Hepatocyte (in vitro differentiated cells): ENCODE measurements at regions not wholly inside any gene's neighbourhood (a gene's known extent, or its start where the extent isn't known, plus 50 kb on each side); places are given as distances from the start of the nearest gene placed in this dataset.

Experiments used
- DNase-seq: peaks from one replicate; pipeline ENCODE4 v3.0.0-alpha.2; 2016; ENCODE audit warnings: low spot score
- H2AFZ ChIP-seq: fragments of 200-600 bp; sonication (generic); 2 replicates; pipeline ENCODE4 v1.6.0; 2016; ENCODE audit warnings: antibody characterized with exemption, mild to moderate bottlenecking
- H3K27ac ChIP-seq: fragments of 200-600 bp; sonication (generic); 2 replicates; pipeline ENCODE4 v1.5.1; 2016; ENCODE audit warnings: mild to moderate bottlenecking
- H3K27me3 ChIP-seq: fragments of 200-600 bp; sonication (generic); 2 replicates; pipeline ENCODE4 v1.6.1; 2016
- H3K36me3 ChIP-seq: fragments of 200-600 bp; sonication (generic); replicated peaks from 2 replicates; pipeline ENCODE4 v1.5.1; 2016; ENCODE audit warnings: low read depth; ENCODE audit not compliant: insufficient read depth
- H3K4me1 ChIP-seq: fragments of 200-600 bp; sonication (generic); 2 replicates; pipeline ENCODE4 v1.5.1; 2016; ENCODE audit warnings: mild to moderate bottlenecking, moderate library complexity; ENCODE audit not compliant: insufficient read depth
- H3K4me2 ChIP-seq: fragments of 200-600 bp; sonication (generic); 2 replicates; pipeline ENCODE4 v1.6.0; 2016
- H3K4me3 ChIP-seq: fragments of 200-600 bp; sonication (generic); 2 replicates; pipeline ENCODE4 v1.5.1; 2016; ENCODE audit warnings: mild to moderate bottlenecking
- H3K79me2 ChIP-seq: fragments of 200-600 bp; sonication (generic); 2 replicates; pipeline ENCODE4 v1.6.0; 2017; ENCODE audit warnings: mild to moderate bottlenecking
- H3K9me2 ChIP-seq: fragments of 200-600 bp; sonication (generic); replicated peaks from 2 replicates; pipeline ENCODE4 v1.6.0; 2017; ENCODE audit warnings: mild to moderate bottlenecking; ENCODE audit not compliant: insufficient read depth
- H3K9me3 ChIP-seq: fragments of 200-600 bp; sonication (generic); 2 replicates; pipeline ENCODE4 v1.5.1; 2016; ENCODE audit warnings: low read depth, mild to moderate bottlenecking
- H4K20me1 ChIP-seq: fragments of 200-600 bp; sonication (generic); 2 replicates; pipeline ENCODE4 v1.6.0; 2016; ENCODE audit warnings: mild to moderate bottlenecking; ENCODE audit not compliant: insufficient read depth, poor library complexity, severe bottlenecking
- CTCF ChIP-seq: fragments of 200-600 bp; sonication (generic); IDR thresholded peaks from 2 replicates; pipeline ENCODE4 v1.5.1; 2016; ENCODE audit warnings: antibody characterized with exemption, mild to moderate bottlenecking; ENCODE audit not compliant: poor library complexity
- EZH2 ChIP-seq: fragments of 200-600 bp; sonication (generic); IDR thresholded peaks from 2 replicates; pipeline ENCODE4 v1.6.1; 2016; ENCODE audit warnings: antibody characterized with exemption, mild to moderate bottlenecking, borderline replicate concordance
- EZH2phosphoT487 ChIP-seq: fragments of 200-600 bp; sonication (generic); IDR thresholded peaks from one replicate; pipeline ENCODE4 v1.6.1; 2018; ENCODE audit warnings: antibody characterized with exemption, mild to moderate bottlenecking, low read depth, moderate library complexity; ENCODE audit not compliant: unreplicated experiment, severe bottlenecking
- WGBS: methylation state at CpG from one replicate; pipeline ENCODE4 v1.1.6; 2016; ENCODE audit warnings: low lambda C conversion rate; ENCODE audit errors: missing lambda C conversion rate; 5-methylcytosine and 5-hydroxymethylcytosine counted together

- H3K4me1 ChIP-seq: peaks cover 8% of the 10 kb centered on the region
- no peaks in the 10 kb centered on the region for H3K9me2 ChIP-seq
- no peaks in the 10 kb centered on the region for H3K79me2 ChIP-seq
- WGBS: 81% methylated on average over 2 of the region's 2 CpGs
- no peak overlapping the region for H2AFZ ChIP-seq
- H3K27me3 ChIP-seq: no peaks in the 10 kb centered on the region
- TF ChIP-seq EZH2 (no peak), EZH2phosphoT487 (no peak), CTCF (no peak)
- H3K9me3 ChIP-seq: no peaks in the 10 kb centered on the region
- no peak overlapping the region for H3K4me2 ChIP-seq
- no peaks in the 10 kb centered on the region for H4K20me1 ChIP-seq
- H3K36me3 ChIP-seq: no peaks in the 10 kb centered on the region
- no peak for DNase-seq
- no peak overlapping the region for H3K27ac ChIP-seq
- H3K4me3 ChIP-seq: no peak overlapping the region
These were observed 115.6 kb upstream of the REG3A start for GRCh38 chr2:79275197-79275596.

- Histone ChIP-seq H3K36me3 (no peaks in the 10 kb centered on the region), H3K27me3 (no peaks in the 10 kb centered on the region), H4K20me1 (no peaks in the 10 kb centered on the region), H3K27ac (no peak overlapping the region), H3K9me2 (no peaks in the 10 kb centered on the region), H2AFZ (no peak overlapping the region), H3K4me2 (no peak overlapping the region), H3K4me1 (peaks cover 8% of the 10 kb centered on the region), H3K79me2 (no peaks in the 10 kb centered on the region), H3K4me3 (no peak overlapping the region), H3K9me3 (no peaks in the 10 kb centered on the region)
- DNase-seq: no peak
- TF ChIP-seq CTCF (no peak), EZH2 (no peak)
These were observed 113.1 kb upstream of the REG3A start for GRCh38 chr2:79272616-79273015.

GRCh38 chr2:79271456-79271855, 111.9 kb upstream of the REG3A start:
- H3K27me3 ChIP-seq: no peaks in the 10 kb centered on the region
- H3K36me3 ChIP-seq: no peaks in the 10 kb centered on the region
- no peaks in the 10 kb centered on the region for H3K9me3 ChIP-seq
- DNase-seq: no peak
- H3K4me1 ChIP-seq: peaks cover 8% of the 10 kb centered on the region
- WGBS: 14% methylated on average over 3 of the region's 3 CpGs
- no peaks in the 10 kb centered on the region for H3K79me2 ChIP-seq
- no peak overlapping the region for H2AFZ ChIP-seq
- no peak overlapping the region for H3K27ac ChIP-seq
- no peak overlapping the region for H3K4me3 ChIP-seq
- no peaks in the 10 kb centered on the region for H4K20me1 ChIP-seq
- H3K4me2 ChIP-seq: no peak overlapping the region
- no peaks in the 10 kb centered on the region for H3K9me2 ChIP-seq
- no peak for TF ChIP-seq EZH2phosphoT487
- no peak for TF ChIP-seq EZH2

- H3K27ac ChIP-seq: no peak overlapping the region
- no peak overlapping the region for H3K4me2 ChIP-seq
- TF ChIP-seq EZH2phosphoT487 (no peak), EZH2 (no peak), CTCF (no peak)
- no peaks in the 10 kb centered on the region for H3K36me3 ChIP-seq
- no peak for DNase-seq
- no peaks in the 10 kb centered on the region for H3K27me3 ChIP-seq
- no peaks in the 10 kb centered on the region for H3K9me2 ChIP-seq
- H3K79me2 ChIP-seq: no peaks in the 10 kb centered on the region
- WGBS: 86% methylated on average over 2 of the region's 2 CpGs
- H3K4me3 ChIP-seq: no peak overlapping the region
- H4K20me1 ChIP-seq: no peaks in the 10 kb centered on the region
- no peak overlapping the region for H2AFZ ChIP-seq
- no peaks in the 10 kb centered on the region for H3K4me1 ChIP-seq
- no peaks in the 10 kb centered on the region for H3K9me3 ChIP-seq
These were observed 101.3 kb upstream of the REG3A start for GRCh38 chr2:79260848-79261247.
